CD4-positive, alpha-beta T cell treated with Interferon alpha-2 for 1 hour (primary cell): ENCODE measurements at regions not wholly inside any gene's neighbourhood (a gene's known extent, or its start where the extent isn't known, plus 50 kb on each side); places are given as distances from the start of the nearest gene placed in this dataset.

Source experiments
- DNase-seq, 2 donors: peaks; one replicate each; pipeline ENCODE4 v3.0.0-alpha.2; 2020 to 2022

DNA sequence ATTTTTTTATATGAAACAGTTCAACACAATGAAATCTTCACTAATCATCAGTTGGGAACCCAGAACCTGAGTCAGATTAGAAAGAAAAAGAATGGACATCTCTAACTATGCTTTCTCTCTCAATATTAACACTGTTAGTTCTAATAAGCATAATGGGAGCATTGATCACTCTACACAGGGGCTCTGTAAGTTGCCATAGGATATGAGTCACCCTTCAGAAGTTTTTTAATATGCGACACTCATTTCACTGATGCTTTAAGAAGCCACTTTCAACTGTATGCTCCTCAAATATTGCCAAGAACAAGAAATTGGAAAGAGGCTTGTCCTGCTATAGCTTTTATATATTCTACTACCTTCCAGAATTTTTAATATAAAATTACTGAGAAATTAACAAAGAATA, 187.0 kb downstream of the AASDH start:
- no peak for DNase-seq

DNA sequence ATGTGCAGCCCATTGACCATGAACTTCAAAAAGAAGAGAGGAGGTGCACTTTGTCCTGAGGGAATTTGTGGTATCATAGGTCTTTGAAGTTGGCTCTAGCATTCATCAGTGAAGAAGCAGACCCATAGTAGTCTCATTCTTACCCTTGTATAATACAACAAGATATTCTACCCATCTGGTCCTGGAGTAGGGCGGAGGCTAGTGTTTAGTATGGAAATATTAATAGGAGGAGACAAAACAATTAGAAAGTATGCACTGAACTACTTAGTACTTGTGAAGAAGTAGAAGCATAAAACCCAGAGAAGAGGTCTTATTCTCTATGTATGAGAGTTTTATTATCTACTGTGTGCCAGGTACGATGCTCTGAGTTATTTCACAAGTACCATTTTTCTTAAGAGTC, 189.0 kb downstream of the AASDH start:
- no peak for DNase-seq

DNA sequence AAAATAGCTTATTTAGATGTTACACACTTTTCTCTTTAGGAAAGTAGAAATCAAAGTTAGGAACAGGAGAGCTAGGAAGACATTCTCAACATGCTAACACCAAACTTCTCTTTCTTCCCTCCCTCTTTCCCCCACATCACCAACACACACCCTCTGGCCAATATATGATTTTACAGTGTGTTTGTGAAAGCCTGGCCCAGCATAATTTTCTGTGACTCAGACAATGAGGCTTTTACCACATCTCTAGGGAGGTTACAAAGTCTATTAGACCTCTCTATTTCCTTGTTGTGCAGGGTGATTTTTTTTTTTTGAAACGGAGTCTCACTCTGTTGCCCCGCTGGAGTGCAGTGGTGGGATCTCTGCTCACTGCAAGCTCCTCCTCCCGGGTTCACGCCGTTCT, 189.9 kb downstream of the AASDH start:
- DNase-seq, result no peak

DNA sequence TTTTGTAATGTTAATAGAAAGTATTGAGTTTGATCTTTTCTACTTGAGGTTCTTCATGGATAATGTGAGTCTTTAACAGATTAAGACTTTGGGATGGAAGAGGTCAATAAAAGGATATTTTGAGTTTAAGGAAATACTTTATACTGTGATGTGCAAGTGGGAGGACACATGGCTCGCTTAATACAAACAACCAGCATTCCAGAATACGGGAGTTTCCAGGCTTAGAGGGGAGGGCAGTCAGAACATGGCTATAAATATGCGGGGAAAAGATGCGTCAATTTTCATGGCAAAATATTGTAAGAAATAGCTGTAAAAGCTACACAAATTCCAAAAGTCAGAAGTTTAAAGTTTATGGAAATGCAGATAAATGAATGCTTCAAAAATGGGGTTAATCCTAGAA, 192.3 kb downstream of the AASDH start:
- DNase-seq, result no peak

DNA sequence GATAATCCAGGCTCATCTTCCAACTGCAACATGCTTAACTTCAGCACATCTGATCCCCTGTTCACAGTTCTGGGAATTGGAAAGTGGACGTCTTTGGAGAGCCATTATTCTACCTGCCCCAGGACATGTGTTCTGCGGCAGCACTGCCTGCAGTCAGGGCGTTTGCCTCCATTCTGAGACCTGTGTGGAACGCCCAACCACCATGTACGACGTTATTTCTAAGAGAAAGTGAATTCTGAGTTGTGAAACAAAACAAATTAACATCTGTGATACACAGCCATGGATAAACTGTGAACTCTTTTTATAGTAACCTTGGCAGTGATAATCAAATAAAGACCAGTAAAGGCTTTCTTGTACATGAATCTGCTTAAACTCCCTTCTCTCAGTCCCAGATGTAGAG, 195.8 kb downstream of the AASDH start:
- no peak for DNase-seq

DNA sequence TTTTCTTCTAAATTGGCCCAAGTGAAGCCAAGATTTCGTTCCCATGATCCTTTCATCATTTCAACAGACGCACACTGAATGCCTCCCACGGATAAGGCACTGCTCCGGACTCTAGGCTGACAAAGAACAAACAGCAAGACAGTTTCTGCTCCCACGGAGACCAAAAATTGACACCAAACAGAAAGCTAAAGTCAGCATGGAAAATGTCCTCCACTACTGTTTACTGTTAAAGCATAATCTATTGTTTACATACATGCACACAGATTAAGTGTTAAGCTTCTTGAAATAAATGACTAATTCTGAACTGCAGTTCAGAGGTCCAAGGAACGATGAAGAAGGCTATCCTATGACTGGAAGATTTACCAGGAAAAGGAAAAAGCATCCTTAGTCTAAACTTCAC, 199.6 kb downstream of the AASDH start:
- DNase-seq, result no peak

DNA sequence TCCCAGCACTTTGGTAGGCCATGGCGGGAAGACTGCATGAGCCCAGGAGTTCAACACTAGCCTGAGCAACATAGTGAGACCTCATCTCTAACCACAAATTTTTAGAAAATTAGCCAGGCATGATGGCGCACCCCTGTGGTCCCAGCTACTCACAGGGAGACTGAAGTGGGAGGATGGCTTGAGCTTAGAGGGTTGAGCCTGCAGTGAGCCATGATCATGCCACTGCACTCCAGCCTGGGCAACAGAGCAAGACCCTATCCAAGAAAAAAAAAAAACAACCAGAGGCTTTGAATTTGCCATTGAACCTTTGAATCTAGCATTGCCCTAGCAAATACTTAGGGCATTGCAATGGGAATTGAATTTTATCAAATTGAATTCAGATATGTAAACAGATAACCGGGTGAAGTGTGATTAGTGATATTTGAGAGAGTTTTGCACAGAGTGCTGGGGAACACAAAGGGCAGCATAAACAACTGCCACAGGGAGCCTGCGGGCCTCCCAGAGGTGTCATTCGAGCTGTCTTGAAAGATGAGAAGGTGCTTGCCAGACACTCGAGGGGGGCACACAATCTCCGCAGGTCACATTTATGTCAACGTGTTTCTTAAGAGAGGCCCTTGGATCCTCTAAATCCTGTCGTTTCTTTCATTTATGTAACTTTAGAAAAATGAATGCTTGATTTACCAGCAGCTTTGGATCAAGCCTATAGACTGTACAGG, 200.3 kb downstream of the AASDH start:
- DNase-seq, result no peak

DNA sequence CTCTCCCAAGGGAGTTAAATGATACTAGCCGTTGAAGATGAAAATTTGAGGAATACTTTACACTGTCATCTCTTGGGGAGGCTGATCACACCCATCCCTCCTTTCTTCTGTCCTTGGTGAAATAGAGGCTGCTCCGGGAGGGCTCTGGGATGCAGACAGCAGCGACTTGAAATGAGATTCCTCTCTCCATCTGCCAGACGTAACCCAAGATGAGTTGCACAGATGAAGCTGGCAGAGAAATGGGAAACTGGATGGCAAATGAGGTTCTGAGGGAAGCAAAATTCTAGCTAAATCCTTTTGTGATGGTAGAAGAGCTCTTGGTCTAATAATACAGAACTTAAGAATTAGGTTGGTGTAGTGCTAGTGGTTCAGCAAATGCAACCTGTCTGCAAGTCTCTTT, 201.4 kb downstream of the AASDH start:
- DNase-seq, result no peak

DNA sequence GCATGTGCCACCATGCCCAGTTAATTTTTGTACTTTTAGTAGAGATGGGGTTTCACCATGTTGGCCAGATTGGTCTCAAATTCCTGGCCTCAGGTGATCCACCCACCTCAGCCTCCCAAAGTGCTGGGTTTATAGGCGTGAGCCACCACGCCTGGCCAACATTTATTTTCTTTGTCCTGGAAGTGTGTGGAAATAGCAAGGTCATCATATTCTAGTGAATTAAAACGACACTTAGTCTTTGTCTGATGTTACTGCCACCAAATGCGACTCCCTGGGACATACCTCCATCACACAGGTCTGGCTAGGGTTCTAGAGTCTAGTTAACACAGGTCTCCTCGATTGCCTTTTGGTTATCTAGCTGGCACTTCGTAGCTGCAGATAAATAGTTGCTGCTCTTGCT, 203.1 kb downstream of the AASDH start:
- DNase-seq, result no peak

DNA sequence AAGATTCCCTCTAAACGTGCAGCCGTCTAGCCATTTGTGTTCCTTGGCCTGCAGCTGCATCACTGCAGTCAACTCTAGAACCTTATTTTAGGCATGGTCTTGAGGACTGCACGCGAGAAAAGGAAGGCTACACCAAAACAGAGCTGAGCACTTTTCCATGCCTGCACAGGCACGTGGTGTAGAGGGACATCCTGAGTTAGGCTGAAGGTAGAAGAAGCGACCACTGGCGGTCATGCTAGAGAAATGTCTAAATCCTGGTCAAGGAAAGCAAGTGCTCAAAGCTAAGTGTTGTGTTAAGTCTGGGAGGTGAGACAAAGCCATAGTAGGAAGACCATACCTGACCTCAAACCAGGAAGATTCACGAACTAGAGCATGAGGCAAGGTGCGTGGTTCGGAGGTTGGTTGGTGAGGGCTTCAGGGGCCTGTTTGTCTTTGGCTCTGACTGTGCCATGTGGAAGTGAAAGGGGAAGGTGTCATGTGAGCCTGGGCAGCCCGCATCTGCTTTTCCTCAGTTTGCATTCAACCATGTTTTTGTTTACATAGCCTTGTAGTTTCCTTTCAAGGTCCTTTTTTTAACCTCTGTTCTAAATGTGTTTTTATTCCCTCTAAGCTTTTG, 203.8 kb downstream of the AASDH start:
- no peak for DNase-seq

DNA sequence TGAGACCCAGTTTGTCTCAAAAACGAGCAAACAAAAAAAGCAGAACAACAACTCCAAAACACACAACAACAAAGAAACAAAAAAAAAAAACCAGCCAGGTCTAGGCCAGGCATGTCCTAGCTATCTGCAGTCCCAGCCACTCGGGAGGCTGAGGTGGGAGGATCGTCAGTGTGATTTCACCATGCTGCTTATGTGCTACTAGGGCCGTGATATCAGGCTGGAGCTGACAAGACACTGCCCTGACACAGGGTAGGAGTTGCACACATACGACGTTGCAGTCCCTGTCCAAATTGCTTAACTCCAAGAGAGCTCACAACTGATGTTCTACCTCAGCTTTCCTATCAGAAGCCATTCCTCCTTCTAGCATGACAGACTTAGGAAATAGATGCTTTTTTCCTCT, 204.9 kb downstream of the AASDH start:
- no peak for DNase-seq

DNA sequence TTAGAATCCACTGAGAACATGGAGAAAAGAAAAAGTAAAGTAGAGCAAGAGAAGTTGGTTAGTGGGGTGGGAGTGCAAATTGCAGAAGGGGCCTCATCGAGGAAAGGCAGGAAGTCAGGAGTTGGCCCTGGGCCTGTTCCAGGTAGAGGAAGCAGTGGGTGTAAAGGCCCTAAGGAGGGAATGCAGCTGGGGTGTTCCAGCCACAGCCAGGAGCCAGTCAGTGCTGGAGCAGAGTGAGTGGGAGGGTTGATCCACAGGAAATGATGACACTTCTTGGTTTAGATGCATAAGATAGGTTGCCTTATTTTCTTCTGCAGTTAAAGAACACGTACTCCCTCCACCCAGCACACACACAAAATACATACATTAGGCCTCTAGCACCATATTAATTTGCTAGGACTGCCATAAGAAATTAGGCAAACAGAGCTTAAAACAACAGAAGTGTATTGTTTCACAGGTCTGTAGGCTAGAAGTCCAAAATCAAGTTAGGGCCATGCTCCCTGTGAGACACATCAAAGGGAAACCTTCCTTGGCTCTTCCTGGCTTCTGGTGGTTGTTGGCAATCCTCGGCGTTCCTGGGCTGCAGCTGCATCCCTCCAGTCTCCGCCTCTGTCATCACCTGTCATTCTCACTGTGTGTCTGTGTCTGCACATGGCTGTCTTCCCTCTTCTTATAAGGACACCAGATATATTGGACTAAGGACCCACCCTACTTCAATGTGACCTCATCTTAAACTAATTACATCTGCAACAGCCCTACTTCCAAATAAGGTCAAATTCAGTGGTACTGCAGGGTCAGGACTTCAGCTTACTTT, 205.9 kb downstream of the AASDH start:
- no peak for DNase-seq

DNA sequence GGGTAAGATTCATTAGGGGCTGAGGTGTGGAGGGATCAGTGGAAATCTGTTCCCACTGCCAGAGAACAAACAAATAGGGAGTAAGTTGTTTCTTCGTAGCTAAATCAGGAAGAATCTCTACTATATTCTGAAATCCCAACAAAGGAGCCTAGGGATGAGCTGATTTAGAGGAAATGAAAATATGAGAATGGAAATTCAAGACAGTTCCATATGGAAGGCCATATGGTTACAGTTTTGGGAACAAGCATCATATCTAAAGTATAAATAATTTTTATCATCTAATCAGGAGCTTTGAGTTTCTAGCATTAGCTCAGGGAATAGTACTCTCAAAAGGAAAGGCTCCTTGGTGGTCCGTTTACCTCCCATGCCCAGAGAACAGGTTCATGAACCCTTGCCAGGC, 218.2 kb downstream of the AASDH start:
- DNase-seq, result no peak

DNA sequence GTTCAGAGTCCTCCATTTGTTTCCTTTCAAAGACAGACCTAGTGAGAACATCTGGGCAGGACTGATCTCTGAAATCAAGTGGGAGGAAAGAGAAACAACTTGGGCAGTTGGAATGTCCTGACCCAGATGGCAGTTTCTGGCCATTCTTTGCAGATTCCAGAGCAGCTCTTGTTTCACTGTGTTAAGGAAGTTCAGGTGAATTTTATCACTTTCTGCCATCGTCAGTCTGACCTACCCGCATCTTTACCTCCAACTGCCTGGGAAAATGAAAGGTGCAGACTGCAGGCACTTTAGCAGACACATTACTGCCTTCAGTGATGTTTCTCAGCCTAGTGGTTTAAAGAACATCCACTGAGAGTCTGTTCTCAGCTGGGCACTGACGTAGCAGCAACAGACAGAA, 216.2 kb downstream of the CEP135 start:
- DNase-seq, result no peak

DNA sequence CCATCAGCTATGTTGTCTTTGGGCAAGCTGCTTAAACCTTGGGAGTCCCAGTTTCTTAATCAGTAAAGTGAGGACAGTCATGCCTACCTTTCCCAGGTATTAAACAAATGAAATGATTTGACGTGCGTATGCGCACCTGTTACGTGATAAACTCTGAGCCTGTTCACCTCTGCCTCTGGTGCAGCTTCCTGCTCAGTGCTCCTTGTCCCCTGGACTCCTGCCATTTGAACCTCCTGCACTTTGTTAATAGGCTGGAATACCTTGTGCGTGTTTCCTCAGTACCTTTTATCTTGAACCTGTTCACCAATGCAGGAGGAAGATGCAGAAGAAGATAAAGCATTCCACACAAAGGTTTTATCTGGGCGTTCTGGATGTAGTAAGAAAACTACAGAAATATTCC, 211.9 kb downstream of the CEP135 start:
- no peak for DNase-seq

DNA sequence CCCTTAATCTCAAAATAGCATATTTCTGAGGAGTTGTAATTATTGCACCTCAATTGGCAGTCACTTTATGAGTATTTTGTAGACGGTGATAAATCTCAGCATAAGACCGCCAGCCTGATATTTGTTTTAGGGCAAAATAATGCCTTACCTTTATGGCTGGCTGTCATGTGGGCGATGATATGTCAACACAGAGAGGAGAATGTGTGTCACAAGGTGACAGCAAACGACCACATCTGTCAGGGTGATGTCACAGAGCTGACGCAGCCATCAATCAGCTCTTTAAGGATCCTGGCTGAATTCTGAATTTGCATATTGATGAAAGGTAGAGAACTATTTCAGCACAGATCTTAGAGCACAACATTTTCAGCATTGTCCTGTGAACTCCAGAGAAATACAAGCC, 209.7 kb downstream of the CEP135 start:
- DNase-seq, result no peak

DNA sequence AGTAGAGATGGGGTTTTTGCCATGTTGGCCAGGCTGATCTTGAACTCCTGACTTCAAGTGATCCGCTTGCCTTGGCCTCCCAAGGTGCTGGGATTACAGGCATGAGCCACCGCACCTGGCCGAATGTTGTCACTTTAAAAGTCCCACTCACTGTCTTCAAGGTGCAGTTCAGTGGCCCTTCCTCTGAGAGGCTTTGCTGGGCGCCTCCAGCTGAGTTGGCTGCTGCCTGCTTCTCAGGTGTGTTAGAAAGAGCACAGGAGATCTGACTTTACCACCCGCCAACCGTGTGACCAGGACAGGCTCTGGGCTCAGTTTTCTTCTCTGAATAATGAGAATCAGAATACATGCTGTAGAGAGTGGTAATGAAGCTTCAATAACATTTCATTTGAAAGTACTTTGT, 207.4 kb downstream of the CEP135 start:
- DNase-seq, result no peak

DNA sequence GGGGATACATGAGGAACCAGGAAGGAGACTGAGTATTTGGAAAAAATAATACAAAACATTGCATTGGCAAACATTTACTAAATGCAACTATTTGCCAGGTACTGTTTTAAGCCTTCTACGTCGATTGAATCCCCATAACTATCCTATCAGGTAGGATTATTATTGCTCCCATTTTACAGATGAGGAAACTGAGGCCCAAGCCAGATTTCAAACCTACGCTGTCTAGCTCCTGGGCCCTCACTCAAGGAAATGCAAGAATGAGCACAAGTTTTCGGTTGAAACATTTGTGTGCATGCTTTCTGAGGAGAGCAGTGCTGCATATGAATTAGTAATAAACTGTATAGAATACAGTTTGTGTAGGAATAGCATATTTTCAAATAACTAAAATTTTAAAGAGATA, 206.7 kb downstream of the CEP135 start:
- no peak for DNase-seq

DNA sequence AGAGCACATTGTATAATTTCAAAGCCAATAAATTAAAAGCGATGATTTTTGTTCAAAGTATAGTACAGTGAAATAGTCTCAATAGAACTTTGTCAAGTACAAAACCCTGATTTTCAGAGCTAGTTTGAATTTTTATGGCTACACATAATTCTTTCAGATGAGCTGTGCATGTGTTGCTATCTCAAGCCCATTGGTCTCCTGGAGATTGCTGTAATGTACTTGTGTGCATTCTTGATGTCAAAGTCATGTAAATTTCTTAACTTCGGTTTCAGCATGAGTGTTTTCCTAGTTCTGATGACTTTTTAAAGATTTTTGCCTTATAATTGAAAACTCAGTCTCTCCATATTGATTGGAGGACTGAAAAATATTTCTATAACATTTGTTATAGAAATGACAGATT, 200.8 kb downstream of the CEP135 start:
- DNase-seq, result no peak

DNA sequence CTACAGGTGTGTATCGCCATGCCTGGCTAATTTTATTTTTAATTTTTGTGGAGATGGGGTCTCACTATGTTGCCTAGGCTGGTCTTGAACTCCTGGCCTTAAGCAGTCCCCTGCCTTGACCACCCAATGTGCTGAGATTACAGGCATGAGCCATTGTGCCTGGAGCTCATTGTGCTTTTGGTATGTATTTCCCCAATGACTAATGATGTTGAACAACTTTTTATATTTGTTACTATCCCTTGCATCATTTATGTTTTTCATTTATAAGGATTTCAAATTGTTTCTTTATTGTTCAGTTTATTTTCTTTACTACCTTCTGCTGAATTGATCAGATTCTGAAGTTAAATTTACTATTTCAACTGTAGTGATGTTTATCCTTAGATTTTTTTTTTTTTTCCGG, 199.7 kb downstream of the CEP135 start:
- DNase-seq, result no peak

DNA sequence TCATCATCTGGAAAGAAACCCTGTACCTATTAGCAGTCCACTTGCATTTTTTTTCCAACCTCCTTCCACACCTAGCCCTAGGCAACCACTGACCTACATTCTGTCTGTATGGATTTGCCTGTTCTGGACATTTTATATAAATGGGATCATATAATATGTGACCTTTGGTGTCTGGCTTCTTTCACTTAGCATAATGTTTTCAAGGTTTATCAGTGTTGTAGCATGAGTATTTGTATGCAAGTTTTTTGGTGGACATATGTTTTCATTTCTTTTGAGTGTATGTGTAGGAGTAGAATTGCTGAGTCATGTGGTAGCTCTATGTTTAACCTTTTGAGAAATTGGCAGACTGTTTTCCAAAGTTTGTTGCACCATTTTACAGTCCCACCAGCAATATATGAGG, 198.6 kb downstream of the CEP135 start:
- no peak for DNase-seq

DNA sequence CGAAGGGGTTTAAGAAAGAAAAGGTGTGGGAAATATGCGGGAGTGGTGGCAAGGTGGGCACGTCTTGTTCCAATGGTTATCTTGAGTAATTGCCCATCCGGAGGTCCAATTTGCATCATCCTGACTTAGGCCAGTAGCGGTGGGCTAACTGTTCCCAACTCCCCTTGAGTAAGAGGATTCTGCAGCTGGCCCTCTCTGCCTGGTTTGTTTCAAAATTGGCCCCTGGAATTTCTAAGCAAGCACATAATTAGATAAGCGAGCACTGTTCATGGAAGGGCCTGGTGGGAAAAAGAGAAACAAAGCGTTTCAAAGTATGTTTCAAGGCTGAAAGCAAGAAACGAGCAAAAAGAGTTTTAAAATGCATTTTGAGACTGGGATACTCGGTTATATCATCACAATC, 198.2 kb downstream of the CEP135 start:
- no peak for DNase-seq

DNA sequence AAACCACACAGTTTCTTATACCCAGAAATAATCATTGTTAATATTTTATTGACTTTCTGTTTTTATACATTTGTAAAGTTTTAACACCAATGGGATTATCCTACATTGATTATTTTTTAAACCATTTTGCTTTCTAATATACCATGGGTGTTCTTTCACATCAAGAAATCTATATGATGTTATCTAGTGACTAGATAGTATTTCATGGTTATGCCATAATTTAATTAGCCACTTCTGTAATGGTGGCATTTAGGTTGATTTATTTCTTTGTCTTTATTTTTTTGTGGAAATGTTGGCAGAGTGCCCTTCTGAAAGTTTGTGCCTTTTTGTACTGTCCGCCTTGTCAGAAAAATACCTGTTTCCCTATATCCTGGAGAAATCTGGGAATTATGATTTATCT, 193.3 kb downstream of the CEP135 start:
- DNase-seq, result no peak

DNA sequence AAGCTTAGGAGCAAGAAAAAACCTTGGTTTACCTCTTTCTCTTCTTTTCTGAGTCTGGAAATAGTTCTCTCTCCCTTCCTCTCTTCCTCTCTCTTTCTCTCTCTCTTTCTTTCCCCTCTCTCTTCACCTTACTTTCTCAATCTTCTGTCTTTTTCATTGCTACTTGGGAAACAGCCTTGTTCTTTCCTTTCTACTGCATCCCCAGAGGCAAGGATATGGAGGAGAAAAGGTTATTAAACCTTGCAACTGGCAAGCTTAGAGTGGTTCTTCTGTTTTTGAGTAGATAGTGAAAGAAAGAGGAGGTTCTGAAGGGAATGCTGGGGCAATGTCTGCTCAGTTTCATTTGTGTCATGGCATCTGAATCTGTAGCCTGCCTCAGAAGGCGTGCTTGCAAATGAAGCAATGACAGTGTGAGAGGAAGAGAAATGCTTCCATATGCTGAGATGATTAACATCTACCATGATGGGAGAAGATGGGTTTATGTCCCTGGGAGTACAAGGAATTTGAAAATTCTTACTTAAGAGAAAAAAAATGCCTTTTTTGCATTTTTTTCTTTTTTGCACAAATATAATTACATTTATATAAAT, 190.6 kb downstream of the CEP135 start:
- no peak for DNase-seq
